GM12891 (cell line): ENCODE measurements at regions not wholly inside any gene's neighbourhood (a gene's known extent, or its start where the extent isn't known, plus 50 kb on each side); places are given as distances from the start of the nearest gene placed in this dataset.

Experiments
- POLR2A ChIP-seq: IDR thresholded peaks from 2 replicates; pipeline ENCODE4 v1.6.1; 2011; ENCODE audit warnings: low read depth, low read length, control low read depth
- POLR2AphosphoS5 ChIP-seq: IDR thresholded peaks from 2 replicates; pipeline ENCODE4 v1.6.1; 2011; ENCODE audit warnings: low read depth, low read length, control low read depth
- POU2F2 ChIP-seq: IDR thresholded peaks from 2 replicates; pipeline ENCODE4 v1.6.1; 2011; ENCODE audit warnings: low read depth, mild to moderate bottlenecking, control low read depth, low read length, moderate library complexity
- SPI1 ChIP-seq: IDR thresholded peaks from 2 replicates; pipeline ENCODE4 v1.6.1; 2011; ENCODE audit warnings: low read depth, low read length, control low read depth
- TAF1 ChIP-seq: IDR thresholded peaks from 2 replicates; pipeline ENCODE4 v1.6.1; 2011; ENCODE audit warnings: low read depth, low read length, control low read depth

- TF ChIP-seq POLR2AphosphoS5 = no peak
- no peak for TF ChIP-seq POLR2A
- no peak for TF ChIP-seq POU2F2
- no peak for TF ChIP-seq TAF1
- TF ChIP-seq SPI1 = no peak
These were observed 154.6 kb upstream of the ZNF608 start for GRCh38 chr5:124901081-124901480.
